Transverse colon (tissue), 4 donors: ENCODE measurements at regions not wholly inside any gene's neighbourhood (a gene's known extent, or its start where the extent isn't known, plus 50 kb on each side); places are given as distances from the start of the nearest gene placed in this dataset.

Experiments
- EP300 ChIP-seq: sonication (generic); formaldehyde crosslinking; IDR thresholded peaks from one replicate; pipeline ENCODE4 v1.6.1; 2017; ENCODE audit warnings: antibody characterized with exemption, low read depth
- POLR2AphosphoS5 ChIP-seq, 3 donors: sonication (generic); formaldehyde crosslinking; IDR thresholded peaks; one replicate each; pipeline ENCODE4 v1.6.1; 2016; ENCODE audit warnings: antibody characterized with exemption in 3 of 3
- TF ChIP-seq, protein P1 (sequence below), 5 experiments: fragments of 200-600 bp in 3 of 5; fragments of 450-650 bp in 2 of 5; sonication (generic) in 3 of 5; IDR thresholded peaks; 1 replicate in 2 of 5; 2 replicates in 3 of 5; pipeline ENCODE4 v1.5.1; 2016 to 2017; ENCODE audit warnings: antibody characterized with exemption in 5 of 5, inconsistent platforms in 3 of 5, mild to moderate bottlenecking in 2 of 5, moderate library complexity in 1 of 5

DNA sequence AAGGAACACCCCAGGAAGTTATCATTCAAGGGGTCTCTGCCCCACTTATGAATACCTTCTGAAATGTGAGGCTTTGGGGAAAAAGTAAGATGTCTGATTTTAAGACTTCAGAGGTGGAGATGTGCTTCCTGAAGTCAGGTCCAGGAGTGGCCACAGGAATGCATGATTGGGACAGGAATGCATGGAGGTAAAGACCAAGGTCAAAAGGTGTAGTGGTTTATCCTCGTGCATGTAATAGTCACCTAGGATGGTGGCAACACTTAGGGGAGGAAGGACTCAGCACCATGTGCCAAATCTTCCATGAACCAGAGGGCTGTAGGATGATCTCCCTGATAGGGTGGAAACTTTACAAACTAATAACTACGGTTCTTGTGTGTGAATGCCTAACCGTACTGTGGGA lies 217.3 kb downstream of the C12orf75 start:
- TF ChIP-seq EP300 (no peak), POLR2AphosphoS5 (IDR thresholded peaks at IDR 0.05) (no peak)
- TF ChIP-seq, protein P1, sequence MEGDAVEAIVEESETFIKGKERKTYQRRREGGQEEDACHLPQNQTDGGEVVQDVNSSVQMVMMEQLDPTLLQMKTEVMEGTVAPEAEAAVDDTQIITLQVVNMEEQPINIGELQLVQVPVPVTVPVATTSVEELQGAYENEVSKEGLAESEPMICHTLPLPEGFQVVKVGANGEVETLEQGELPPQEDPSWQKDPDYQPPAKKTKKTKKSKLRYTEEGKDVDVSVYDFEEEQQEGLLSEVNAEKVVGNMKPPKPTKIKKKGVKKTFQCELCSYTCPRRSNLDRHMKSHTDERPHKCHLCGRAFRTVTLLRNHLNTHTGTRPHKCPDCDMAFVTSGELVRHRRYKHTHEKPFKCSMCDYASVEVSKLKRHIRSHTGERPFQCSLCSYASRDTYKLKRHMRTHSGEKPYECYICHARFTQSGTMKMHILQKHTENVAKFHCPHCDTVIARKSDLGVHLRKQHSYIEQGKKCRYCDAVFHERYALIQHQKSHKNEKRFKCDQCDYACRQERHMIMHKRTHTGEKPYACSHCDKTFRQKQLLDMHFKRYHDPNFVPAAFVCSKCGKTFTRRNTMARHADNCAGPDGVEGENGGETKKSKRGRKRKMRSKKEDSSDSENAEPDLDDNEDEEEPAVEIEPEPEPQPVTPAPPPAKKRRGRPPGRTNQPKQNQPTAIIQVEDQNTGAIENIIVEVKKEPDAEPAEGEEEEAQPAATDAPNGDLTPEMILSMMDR (IDR thresholded peaks at IDR 0.05): no peak
